ENCODE measurements at regions not wholly inside any gene's neighbourhood (a gene's known extent, or its start where the extent isn't known, plus 50 kb on each side); places are given as distances from the start of the nearest gene placed in this dataset.

DNA sequence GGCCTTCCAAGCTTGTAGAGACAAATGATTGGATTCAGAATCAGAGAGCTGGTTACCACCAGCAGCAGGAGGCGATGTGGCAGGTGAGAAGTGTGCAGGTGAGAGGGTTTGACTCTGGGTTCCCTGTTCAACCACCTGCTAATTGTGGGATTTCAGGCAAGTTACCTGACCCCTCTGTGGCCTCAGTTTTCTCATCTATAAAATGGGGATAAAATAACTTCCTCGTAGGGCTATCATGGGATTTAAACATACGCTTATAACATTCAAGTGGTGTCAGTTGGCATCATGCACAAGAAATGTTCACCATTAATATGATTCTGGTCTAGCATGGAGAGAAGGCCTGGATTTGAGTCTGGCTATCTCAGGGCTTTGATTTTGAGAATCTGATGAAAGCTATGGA lies 143.8 kb upstream of the MYL2 start:
- TF ChIP-seq POLR2A (IDR thresholded peaks at IDR 0.05) (no peak), EP300 (IDR thresholded peaks at IDR 0.05) (no peak), POLR2AphosphoS5 (IDR thresholded peaks at IDR 0.05) (no peak), CTCF (IDR thresholded peaks at IDR 0.05) (no peak)
- no peak overlapping the region for H3K27ac ChIP-seq
- no peaks in the 10 kb centered on the region for H3K9me3 ChIP-seq
- DNase-seq (ENCODE audit: low spot score in 2 of 2), result no peak
- no peaks in the 10 kb centered on the region for H3K36me3 ChIP-seq
- WGBS, result 96% methylated on average over 3 of the region's 3 CpGs
- H3K27me3 ChIP-seq, result peaks cover 2% of the 10 kb centered on the region
- no peaks in the 10 kb centered on the region for H3K4me1 ChIP-seq
- no peak overlapping the region for H3K4me3 ChIP-seq

DNA sequence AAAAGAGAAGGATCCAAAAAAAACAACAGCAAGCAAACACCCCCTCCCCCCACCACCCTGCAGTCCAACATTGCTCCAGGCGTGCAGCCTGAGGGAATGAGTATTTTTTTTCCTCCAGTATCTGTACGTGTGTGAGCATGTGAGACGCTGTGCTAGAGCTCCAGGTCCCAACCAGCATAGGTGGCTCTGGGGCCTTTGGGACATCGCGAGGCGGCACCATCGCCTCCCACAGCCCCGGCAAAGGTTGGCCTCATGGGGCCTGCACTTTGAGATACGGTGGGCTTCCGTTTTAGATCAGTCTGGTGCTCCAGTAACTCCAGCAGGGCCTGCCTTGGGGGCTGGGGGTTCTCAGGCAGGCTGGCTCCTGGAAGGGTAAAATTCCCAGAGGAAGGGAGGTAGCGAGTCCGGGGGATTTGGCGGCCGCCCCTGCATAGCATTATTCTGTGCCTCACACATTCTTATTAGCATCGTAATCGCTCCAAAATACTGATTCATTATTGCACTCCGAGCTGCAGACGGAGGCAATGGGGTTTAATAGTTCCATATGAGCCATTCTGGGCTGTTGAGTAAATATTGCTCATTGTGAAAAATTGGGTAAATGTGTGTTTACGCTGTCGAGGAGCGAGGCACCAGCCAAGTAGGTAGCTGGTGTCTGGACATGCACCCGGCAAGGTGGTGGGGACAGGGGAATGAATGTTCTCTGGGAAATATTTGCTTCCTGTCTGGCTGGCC lies 143.1 kb upstream of the MYL2 start:
- no peak for TF ChIP-seq EP300 (IDR thresholded peaks at IDR 0.05)
- no peak for TF ChIP-seq POLR2AphosphoS5 (IDR thresholded peaks at IDR 0.05)
- TF ChIP-seq CTCF (IDR thresholded peaks at IDR 0.05), result no peak
- no peak for TF ChIP-seq POLR2A (IDR thresholded peaks at IDR 0.05)
- no peak for DNase-seq (ENCODE audit: low spot score in 2 of 2)
- Histone ChIP-seq H3K4me3 (no peak overlapping the region), H3K9me3 (no peaks in the 10 kb centered on the region), H3K27me3 (no peaks in the 10 kb centered on the region), H3K27ac (no peak overlapping the region), H3K4me1 (no peaks in the 10 kb centered on the region), H3K36me3 (no peaks in the 10 kb centered on the region)
- WGBS, result 77% methylated on average over 21 of the region's 22 CpGs

DNA sequence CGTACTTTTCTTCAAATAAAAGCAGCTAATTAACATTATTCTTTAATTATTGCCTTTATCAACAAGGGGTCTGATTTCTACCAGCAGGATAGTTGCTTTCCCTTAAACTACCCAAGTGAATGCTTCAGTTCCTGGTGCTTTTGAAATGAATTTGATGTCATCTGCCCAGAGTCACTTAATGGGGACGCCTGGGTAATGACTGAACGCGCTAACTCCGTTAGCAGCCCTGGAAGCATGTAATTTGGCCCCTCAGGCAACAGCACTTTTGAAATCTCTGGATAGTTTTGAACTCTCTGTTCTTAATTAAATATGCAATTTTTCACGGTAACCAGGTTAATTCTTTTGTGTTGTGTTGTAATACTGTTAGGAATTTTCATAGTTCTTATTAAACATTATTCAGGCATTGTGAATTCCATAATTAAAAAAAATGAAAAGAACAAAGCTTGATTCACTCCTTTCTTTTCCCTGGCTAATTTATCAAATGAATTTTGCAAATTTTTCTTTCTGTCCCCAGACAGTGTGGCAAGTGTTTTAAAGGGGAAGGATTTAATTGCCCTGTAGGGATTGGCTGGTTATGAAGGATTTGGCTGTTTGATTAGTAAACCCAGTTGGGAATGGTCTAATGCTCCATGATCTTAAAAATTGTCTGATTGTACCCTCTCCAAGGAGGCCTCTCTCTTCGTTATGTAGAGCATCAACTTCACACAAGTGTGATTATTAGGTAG lies 137.5 kb upstream of the MYL2 start:
- TF ChIP-seq CTCF (IDR thresholded peaks at IDR 0.05), result no peak
- TF ChIP-seq POLR2A (IDR thresholded peaks at IDR 0.05), result no peak
- TF ChIP-seq EP300 (IDR thresholded peaks at IDR 0.05), result no peak
- no peak for TF ChIP-seq POLR2AphosphoS5 (IDR thresholded peaks at IDR 0.05)
- Histone ChIP-seq H3K9me3 (no peaks in the 10 kb centered on the region), H3K4me1 (no peaks in the 10 kb centered on the region), H3K4me3 (no peak overlapping the region), H3K27ac (no peak overlapping the region), H3K27me3 (no peaks in the 10 kb centered on the region), H3K36me3 (no peaks in the 10 kb centered on the region)
- no peak for DNase-seq (ENCODE audit: low spot score in 2 of 2)
- 48% methylated on average over 7 of the region's 7 CpGs for WGBS

DNA sequence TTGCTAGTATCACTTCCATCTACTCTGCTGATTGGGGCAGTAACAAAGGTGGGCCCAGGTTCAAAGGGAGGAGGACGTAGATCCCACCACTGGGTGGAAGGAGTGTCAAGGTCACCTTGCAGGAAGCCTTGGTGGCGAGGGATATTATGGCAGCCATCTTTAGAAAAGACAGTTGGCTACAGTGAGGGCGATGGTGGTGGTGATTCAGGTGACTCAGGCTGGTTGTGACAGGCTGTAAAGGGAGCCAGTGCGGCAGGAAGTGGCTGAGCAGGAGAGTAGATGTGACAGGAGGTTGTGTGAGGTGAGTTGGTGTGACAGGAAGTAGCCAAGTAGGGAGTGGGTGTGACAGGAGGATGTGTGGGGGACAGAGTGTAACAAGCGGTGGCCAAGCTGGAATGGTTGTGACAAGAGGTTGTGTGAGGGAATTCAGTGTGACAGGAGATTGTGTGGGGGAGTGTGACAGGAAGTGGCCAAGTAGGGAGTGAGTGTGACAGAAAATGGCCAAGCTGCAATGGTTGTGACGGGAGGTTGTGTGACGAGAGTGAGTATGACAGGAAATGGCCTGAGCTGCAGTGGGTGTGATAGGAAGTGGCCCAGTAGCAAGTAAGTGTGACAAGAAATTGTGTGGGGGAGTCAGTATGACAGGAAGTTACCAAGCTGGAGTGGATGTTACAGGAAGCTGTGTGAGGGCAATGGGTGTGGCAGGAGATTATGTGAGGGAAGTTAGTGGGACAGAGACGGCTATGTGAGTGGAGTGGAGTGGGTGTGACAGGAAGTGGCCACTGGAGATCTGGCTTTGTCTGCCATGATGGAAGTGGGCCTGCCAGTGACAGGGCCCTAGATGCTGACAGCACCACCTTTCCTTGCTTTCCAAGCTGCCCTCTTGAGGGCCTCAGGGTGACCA lies 136.5 kb upstream of the MYL2 start:
- 81% methylated on average over 8 of the region's 8 CpGs for WGBS
- Histone ChIP-seq H3K4me1 (no peaks in the 10 kb centered on the region), H3K27me3 (no peaks in the 10 kb centered on the region), H3K36me3 (no peaks in the 10 kb centered on the region), H3K27ac (no peak overlapping the region), H3K4me3 (no peak overlapping the region), H3K9me3 (no peaks in the 10 kb centered on the region)
- no peak for TF ChIP-seq EP300 (IDR thresholded peaks at IDR 0.05)
- no peak for TF ChIP-seq POLR2A (IDR thresholded peaks at IDR 0.05)
- TF ChIP-seq CTCF (IDR thresholded peaks at IDR 0.05), result no peak
- TF ChIP-seq POLR2AphosphoS5 (IDR thresholded peaks at IDR 0.05), result no peak
- DNase-seq (ENCODE audit: low spot score in 2 of 2), result no peak
